GM12878 (cell line): ENCODE measurements at regions not wholly inside any gene's neighbourhood (a gene's known extent, or its start where the extent isn't known, plus 50 kb on each side); places are given as distances from the start of the nearest gene placed in this dataset.

Source experiments
- CREB1 ChIP-seq: IDR thresholded peaks from 2 replicates; pipeline ENCODE4 v1.6.1; 2012; ENCODE audit warnings: low read depth, mild to moderate bottlenecking, inconsistent platforms
- HCFC1 ChIP-seq: fragments of 150-350 bp; IDR thresholded peaks from 2 replicates; pipeline ENCODE4 v1.6.1; 2014; ENCODE audit warnings: low read length
- JUNB ChIP-seq: IDR thresholded peaks from 2 replicates; pipeline ENCODE4 v1.6.1; 2016; ENCODE audit warnings: antibody characterized with exemption, mild to moderate bottlenecking
- TCF12 ChIP-seq: IDR thresholded peaks from 2 replicates; pipeline ENCODE4 v1.6.1; 2011; ENCODE audit warnings: low read depth, mild to moderate bottlenecking, low read length
- WRNIP1 ChIP-seq: IDR thresholded peaks from 2 replicates; pipeline ENCODE4 v1.6.1; 2011; ENCODE audit warnings: low read depth, low read length, improper control_type of control experiment, borderline replicate concordance
- ZNF384 ChIP-seq: IDR thresholded peaks from 2 replicates; pipeline ENCODE4 v1.6.1; 2012; ENCODE audit warnings: low read depth, mild to moderate bottlenecking, low read length, improper control_type of control experiment, borderline replicate concordance
- TF ChIP-seq, protein P1 (sequence below): fragments of 450-650 bp; formaldehyde crosslinking; IDR thresholded peaks from 2 replicates; pipeline ENCODE4 v1.5.0; 2022; ENCODE audit warnings: mild to moderate bottlenecking, missing genetic modification characterization
- TF ChIP-seq, protein P2 (sequence below): fragments of 150-350 bp; IDR thresholded peaks from 2 replicates; pipeline ENCODE4 v1.6.1; 2016; ENCODE audit warnings: low read depth, low read length
- TF ChIP-seq, protein P3 (sequence below): IDR thresholded peaks from 2 replicates; pipeline ENCODE4 v1.6.1; 2011; ENCODE audit warnings: borderline replicate concordance, low read depth, mild to moderate bottlenecking, moderate library complexity, mixed read lengths, low read length; ENCODE audit not compliant: insufficient read depth; ENCODE audit errors: extremely low read length
- TF ChIP-seq, protein P4 (sequence below): fragments of 450-650 bp; IDR thresholded peaks from 2 replicates; pipeline ENCODE4 v1.6.1; 2016; ENCODE audit warnings: mild to moderate bottlenecking

DNA sequence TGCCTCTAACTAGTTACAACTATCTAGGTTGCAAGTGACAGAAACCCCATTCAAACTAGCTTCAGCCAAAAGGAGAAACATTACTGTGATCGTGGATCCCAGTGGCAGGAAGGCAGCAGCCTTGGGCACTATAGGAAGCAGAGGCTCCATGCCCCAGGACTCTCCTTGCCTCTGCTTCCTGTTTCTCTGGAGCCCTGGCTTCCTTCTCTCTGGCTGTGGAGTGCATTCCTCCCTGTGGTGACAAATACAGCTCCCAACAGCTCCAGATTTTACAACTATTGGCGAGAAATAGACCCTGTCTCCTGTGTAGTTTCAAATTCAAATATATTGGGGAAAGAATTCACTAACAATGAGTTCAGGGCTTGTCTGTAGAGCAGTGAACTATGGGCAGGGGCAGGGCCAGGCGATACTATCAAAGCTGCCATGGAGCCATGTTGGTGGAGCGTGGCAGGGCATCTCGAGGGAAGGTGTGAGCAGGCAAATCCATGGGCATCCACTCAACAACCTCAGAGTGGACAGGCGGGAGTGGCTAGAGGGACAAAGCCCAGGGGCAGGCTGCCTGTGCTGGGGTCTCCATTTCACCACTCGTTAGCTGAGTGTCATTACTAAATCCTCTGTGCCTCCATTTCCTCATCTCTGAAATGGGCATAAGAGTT is 189.5 kb downstream of the ERCC6L2 start (continued):
- TF ChIP-seq, protein P1, sequence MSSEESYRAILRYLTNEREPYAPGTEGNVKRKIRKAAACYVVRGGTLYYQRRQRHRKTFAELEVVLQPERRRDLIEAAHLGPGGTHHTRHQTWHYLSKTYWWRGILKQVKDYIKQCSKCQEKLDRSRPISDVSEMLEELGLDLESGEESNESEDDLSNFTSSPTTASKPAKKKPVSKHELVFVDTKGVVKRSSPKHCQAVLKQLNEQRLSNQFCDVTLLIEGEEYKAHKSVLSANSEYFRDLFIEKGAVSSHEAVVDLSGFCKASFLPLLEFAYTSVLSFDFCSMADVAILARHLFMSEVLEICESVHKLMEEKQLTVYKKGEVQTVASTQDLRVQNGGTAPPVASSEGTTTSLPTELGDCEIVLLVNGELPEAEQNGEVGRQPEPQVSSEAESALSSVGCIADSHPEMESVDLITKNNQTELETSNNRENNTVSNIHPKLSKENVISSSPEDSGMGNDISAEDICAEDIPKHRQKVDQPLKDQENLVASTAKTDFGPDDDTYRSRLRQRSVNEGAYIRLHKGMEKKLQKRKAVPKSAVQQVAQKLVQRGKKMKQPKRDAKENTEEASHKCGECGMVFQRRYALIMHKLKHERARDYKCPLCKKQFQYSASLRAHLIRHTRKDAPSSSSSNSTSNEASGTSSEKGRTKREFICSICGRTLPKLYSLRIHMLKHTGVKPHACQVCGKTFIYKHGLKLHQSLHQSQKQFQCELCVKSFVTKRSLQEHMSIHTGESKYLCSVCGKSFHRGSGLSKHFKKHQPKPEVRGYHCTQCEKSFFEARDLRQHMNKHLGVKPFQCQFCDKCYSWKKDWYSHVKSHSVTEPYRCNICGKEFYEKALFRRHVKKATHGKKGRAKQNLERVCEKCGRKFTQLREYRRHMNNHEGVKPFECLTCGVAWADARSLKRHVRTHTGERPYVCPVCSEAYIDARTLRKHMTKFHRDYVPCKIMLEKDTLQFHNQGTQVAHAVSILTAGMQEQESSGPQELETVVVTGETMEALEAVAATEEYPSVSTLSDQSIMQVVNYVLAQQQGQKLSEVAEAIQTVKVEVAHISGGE, result no peak
- no peak for TF ChIP-seq JUNB
- no peak for TF ChIP-seq TCF12
- TF ChIP-seq, protein P2, sequence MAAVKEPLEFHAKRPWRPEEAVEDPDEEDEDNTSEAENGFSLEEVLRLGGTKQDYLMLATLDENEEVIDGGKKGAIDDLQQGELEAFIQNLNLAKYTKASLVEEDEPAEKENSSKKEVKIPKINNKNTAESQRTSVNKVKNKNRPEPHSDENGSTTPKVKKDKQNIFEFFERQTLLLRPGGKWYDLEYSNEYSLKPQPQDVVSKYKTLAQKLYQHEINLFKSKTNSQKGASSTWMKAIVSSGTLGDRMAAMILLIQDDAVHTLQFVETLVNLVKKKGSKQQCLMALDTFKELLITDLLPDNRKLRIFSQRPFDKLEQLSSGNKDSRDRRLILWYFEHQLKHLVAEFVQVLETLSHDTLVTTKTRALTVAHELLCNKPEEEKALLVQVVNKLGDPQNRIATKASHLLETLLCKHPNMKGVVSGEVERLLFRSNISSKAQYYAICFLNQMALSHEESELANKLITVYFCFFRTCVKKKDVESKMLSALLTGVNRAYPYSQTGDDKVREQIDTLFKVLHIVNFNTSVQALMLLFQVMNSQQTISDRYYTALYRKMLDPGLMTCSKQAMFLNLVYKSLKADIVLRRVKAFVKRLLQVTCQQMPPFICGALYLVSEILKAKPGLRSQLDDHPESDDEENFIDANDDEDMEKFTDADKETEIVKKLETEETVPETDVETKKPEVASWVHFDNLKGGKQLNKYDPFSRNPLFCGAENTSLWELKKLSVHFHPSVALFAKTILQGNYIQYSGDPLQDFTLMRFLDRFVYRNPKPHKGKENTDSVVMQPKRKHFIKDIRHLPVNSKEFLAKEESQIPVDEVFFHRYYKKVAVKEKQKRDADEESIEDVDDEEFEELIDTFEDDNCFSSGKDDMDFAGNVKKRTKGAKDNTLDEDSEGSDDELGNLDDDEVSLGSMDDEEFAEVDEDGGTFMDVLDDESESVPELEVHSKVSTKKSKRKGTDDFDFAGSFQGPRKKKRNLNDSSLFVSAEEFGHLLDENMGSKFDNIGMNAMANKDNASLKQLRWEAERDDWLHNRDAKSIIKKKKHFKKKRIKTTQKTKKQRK, result no peak
- no peak for TF ChIP-seq WRNIP1
- TF ChIP-seq, protein P3, sequence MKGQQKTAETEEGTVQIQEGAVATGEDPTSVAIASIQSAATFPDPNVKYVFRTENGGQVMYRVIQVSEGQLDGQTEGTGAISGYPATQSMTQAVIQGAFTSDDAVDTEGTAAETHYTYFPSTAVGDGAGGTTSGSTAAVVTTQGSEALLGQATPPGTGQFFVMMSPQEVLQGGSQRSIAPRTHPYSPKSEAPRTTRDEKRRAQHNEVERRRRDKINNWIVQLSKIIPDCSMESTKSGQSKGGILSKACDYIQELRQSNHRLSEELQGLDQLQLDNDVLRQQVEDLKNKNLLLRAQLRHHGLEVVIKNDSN, result no peak
- TF ChIP-seq CREB1, result no peak
- no peak for TF ChIP-seq HCFC1
- TF ChIP-seq, protein P4, sequence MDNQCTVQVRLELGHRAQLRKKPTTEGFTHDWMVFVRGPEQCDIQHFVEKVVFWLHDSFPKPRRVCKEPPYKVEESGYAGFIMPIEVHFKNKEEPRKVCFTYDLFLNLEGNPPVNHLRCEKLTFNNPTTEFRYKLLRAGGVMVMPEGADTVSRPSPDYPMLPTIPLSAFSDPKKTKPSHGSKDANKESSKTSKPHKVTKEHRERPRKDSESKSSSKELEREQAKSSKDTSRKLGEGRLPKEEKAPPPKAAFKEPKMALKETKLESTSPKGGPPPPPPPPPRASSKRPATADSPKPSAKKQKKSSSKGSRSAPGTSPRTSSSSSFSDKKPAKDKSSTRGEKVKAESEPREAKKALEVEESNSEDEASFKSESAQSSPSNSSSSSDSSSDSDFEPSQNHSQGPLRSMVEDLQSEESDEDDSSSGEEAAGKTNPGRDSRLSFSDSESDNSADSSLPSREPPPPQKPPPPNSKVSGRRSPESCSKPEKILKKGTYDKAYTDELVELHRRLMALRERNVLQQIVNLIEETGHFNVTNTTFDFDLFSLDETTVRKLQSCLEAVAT, result no peak
- TF ChIP-seq ZNF384, result no peak
